Left kidney (tissue), 1 donor: ENCODE measurements at regions not wholly inside any gene's neighbourhood (a gene's known extent, or its start where the extent isn't known, plus 50 kb on each side); places are given as distances from the start of the nearest gene placed in this dataset.

Experiments
- DNase-seq: peaks from one replicate; pipeline ENCODE4 v3.0.0-alpha.2; 2013

DNA sequence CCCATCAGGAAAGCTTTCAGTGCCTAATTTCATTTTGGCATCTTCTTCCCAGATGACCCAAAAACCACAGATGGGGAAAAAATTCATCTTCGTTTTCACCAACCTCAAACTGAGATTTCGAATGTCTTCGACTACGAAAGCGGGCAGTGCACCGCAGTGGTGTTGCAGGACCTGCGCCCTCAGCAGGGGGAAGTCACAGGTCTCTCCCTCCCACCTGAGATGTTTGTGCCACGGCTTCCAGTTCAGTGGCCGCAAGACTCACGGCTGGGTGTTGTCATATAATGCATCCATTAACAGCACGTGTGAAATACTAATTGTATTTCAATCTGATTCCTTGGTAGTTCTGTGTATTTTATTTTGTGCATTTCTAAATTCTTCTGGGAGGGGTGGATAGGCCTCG, 66.2 kb upstream of the SALL3 start:
- no peak for DNase-seq

DNA sequence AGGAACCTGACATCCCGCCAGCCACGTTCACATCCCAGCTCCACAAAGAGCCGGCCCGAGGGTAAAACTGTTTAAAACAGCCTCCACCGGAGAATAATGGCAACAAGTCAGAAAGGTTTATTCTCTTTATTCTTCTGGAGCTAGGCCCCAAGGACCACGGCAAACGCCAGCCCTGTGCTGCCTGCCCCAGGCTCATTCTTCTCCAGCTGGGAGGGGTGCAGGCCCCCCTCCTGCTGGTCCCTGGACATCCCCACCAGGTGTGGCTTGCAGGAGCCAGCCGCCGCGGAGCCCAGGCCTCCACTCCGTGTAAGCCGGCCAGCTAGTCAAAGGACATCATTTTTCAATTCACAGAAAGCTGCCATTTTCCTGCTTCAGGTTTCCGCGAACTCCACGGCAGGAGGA, 65.8 kb upstream of the SALL3 start:
- no peak for DNase-seq

DNA sequence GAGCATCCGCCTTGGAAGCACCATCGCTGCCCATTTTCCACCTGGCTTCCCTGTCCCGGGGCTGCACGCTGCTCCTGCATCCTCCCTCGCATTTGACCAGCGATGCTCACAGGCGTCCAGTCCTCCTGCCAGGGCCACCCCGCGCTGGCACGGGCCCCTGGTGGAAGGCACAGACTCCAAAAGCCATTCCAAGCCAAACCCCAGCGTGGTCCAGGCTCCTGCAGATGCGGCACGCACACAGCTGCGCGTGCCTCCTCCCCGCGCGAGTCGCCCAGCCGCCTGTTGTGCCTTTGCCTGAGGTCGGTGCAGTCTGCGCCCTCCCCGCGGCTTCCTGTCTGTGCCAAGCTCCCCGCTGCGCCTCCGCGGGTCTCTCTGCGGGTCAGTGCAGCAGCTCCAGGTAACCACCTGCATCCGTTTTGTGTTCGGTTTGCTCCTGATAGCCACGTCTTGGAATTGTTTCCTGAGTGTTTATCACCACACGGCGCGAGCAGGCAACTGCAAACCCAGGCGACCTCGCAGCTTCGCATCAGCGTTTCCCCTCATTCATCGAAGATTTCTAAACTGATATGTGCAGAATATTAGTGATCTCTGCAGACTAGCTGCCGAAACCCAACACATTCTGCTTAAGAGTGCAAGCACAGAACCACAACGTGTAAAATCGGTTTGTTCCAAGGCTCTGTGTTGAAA, 65.2 kb upstream of the SALL3 start:
- DNase-seq, result no peak

DNA sequence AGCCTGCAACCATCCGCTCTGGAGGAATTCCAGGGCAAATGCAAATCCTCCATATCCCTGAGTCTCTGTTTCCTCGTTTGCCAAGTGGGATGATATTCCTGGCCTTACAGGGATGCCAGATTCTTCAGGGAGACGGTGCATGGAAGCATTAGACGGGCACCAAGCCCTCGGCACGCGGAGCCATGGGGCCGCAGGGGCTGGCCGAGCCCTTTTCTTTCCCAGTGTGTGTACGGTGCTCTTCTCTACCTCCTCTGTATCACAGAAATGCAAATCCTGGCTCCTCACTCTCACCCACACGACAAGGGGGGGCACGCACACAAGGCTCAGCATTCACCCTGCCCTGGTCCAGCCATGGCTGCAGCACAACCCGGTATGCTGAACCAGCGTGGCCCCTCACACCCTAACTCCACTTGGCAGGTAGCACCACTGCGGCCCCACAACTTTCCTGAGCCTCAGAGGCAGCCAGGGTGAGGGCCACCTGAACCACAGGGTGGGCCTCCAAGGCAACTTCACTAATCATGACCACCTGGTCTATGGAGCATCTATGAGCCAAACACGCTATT, 64.1 kb upstream of the SALL3 start:
- no peak for DNase-seq

DNA sequence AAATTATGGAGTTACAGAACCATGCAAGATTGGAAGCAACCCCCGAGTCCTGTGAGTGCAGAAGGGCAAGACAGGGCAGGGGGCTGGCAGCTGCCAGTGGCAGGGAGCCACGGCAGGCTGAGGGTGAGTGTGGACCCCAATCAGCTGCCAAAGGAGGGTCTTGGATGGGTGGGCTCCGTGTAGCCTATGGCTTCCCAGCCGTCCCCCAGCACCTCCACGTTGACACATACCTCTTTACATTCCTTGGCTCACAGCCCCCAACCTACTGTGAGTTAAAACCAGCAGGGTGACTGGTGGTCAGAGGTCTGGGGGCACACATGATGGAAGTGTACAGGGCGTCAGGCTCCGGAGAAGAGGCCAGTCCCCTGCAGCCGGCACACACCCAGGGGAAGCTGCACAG, 60.9 kb upstream of the SALL3 start:
- DNase-seq, result no peak

DNA sequence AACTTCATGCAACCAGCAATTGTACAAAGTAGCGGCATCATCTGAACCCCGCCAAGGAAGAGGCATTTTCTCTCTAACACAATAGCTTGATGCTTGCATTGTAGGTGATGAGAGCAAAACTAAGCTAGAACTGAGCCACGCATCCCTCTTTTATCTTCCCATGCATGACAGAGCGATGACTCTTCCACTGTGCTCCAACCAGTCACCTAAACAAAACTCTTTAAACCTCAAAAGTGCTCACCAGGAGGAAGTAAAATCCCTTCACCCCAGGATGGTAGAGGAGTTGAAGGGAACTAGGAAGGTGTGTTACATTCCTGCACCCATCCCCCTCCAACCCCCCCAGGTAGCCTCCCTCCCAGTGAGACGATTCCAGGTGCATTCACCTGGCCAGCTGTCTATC, 59.7 kb upstream of the SALL3 start:
- DNase-seq, result no peak

DNA sequence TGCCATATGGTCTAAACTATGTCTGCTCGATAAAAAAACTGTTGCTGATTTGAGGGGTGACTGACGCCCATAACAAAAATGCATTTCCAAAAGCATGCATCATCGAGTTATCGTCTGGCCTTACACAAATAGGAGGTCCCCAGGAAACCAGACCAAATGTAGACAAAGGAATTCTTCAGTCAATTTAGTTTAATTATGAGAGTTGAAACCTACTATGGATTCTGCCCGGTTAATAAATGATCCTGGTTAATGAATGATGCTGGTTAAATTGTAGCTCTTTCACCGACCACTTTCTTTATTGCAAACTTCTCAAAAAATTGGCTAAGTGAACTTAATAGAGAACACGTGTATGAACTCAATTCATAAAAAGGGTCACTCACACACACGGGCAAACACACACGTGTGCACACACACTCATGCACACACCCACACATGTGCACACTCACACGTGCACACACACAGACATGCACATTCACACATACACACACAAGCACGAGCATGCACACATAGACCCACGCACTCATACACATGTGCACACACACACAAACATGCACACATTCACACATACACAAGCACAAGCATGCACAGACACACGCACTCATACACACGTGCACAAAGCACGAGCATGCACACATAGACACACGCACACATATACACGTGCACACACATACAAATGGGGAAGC, 59.0 kb upstream of the SALL3 start:
- DNase-seq, result peak; percentile 58

DNA sequence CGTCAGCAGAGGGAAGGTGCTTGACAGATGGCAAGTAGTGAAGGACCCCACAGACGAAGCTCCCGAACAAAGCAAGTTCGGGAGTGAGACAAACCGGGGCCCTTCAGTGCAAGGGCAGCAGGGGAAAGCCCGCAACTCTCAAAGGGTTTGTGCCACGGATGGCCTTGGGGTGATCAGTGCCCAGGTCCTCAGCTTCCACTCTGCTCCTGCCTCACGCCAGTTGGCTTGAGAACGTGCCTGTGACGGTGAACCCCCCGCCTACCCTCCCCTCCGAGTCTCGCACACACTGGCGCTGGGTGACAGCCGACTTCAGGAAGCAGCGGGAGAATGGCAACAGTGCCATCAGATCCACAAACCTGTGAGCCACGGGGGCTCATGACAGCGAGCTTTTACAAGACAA, 56.8 kb upstream of the SALL3 start:
- no peak for DNase-seq

DNA sequence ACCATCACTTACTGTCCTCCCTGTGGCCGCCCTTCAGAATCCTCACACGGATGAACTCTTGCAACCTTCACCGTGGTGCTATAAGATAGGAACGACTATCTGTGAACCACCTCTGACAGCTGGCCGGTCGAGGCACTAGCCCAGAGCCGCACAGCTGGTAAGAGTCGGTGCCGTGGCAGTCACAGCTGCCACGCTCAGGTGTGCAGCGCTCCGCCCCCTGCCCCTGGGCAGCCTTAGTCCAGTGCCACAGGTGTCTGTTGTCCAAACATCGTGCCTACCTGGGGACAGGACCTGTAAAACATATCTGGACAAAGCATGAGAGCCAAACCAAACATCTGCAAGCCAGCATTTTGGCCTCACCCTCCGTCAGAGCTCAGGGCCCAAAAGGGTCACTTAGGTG, 55.3 kb upstream of the SALL3 start:
- DNase-seq, result no peak

DNA sequence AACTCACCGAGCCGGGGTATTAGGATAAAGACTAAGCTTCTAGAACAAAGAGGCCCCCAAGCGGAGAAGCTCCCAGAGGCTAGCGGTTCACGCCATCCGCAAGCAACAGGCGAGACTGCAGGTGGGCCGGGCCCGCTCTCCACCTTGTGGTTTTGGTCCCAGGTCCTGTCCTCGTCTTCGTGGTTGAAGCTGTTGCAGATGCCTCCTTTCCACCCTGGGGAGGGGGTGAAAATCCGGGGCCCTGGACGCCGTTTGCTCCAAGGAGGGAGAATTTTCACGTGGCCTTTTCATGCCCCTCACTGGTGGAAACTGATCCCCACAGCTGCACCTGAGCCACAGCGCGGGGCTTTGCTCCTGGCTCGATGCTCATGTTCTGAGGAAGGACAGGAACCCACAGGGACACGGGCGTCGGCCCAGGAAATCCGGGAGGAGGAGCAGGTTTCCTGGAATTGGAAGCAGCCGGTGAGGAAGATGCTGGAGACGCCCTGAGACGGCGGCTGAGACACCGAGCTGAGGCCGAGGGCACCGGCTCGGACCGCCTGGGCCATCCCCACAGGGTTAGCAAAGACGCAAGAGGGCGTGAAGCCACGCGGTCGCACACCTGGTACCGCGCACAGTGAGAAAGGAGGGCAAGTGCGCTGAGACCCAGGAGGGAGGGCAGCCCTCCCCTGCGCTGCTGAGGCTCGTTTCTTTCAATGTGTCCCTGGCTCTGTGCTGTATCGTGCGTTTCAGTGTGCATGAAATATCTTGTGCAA, 54.7 kb upstream of the SALL3 start:
- no peak for DNase-seq

DNA sequence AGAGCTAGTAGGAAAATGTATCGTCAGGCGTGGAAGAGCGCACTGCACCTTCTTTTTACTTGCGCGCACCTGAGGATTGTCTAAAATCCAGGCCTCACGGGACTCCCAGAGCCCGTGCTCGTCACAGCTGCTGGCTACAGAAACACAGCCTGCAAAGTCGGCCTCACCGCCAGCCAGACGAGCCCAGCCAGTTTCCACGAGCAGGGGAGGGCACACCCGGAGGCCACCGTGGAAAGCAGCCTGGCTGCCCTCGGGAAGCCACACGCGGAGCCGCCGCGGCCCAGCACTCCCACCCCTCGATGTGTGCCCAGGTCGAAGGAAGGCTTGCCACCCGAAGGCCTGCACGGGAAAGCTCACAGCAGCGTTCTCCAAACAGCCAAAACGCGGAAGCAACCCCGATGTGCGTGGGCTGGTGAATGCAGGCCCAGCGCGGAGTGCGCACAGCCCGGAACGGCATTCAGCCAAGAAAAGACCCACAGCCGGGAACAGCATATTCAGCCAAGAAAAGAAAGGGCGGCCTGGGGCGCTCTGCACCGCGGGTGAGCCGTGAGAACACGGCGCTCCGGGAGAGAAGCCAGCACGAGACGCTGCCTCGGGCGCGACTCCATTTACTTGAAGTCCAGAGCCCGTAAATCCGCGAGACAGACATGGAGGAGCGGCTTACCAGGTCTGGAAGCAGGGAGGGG, 53.9 kb upstream of the SALL3 start:
- DNase-seq, result no peak

DNA sequence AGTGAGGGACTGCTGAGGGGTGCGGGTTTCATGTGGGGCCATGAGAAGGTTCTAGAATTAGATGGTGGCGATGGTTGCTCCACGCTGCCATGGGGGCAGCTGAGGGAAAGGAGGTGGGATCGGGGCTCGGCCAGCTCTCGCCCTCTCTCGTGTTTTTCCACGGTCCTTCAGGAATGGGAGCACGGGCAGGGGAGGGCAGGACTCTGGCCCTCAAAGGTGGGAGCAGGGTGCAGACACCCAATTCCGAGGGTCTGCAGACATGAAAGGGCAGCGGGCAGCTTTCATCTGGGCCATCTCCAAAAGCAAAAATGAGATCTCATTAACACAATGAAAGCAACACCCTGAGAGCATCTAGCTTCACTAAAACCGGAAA, 53.4 kb upstream of the SALL3 start:
- DNase-seq, result no peak

DNA sequence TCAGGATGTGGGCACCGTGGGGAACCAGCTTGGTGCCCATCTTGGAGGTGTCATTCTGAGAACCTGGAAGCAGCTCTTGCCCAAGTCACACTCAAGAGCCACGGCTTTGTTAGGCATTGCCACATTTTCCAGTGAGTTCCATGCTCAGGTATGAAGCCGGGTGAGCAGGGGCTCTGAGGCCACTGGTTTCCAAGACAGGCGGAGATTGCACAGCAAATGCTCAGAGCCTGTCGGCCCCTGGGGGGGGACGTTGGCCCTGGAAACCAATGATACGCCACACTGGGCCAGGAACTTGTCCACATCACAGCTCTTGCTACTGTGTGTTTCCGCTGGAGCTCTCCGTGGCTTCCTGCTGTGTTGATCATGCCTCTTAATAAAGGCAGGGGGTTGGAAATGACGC, 52.5 kb upstream of the SALL3 start:
- DNase-seq, result no peak

DNA sequence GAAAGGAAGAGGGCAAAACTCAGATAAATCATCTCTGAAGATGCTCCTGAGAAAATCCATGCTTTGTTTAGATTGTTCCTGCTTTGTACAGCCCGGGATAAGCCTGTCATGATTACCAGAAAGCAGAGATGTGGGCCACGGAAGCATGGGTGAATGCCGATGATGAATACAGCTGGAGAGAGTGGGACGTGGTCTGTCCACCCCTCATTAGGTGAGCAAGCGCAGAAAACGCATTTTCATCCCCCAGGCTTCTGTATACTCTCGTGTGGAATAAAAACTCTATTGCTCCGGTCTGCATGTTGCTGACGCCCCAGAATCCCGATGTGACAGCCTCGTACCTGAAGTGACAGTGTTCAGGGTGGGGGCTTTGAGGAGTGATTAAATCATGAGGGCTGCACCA, 52.0 kb upstream of the SALL3 start:
- DNase-seq, result no peak

DNA sequence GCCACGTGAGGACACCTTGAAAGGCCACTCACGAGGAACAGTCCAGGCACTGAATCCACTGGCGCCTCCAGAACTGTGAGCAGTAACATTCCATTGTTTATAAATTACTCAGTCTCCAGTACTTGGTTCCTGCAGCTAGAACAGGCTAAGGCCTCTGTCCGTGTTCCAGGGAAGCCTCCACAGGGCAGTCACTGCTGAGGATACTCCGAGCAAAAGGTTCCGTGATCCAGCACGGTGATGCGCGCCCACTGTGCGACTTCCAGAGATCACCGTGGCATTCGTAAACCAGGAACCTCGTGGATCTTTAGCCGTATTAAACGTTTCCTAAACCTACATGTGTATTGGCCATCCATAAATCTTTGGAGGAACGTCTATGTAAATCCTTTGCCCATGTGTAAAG, 51.5 kb upstream of the SALL3 start:
- DNase-seq, result no peak

DNA sequence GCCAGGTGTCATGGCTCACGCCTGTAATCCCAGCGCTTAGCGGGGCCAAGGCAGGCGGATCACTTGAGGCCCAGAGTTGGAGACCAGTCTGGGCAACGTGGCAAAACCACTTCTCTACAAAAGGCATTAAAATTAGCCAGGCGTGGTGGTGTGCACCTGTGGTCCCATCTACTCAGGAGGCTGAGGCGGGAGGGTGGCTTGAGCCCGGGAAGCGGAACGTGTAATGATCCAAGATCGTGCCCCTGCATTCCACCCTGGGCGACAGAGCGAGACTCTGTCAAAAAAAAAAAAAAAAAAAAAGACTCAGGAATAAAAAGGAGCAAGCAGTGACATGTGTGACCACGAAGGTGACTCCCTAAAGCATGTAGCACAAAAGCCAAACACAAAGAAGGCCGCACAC, 50.1 kb upstream of the SALL3 start:
- DNase-seq, result no peak
